HG02759 (cell line): ENCODE measurements at regions not wholly inside any gene's neighbourhood (a gene's known extent, or its start where the extent isn't known, plus 50 kb on each side); places are given as distances from the start of the nearest gene placed in this dataset.
"Not testable (repeated sequence)": the region's sequence is repeated elsewhere in the genome, so short reads cannot be mapped to it uniquely, and the experiment has no call there.

ENCODE experiments used
- ATAC-seq: cut with Tn5 transposase; IDR thresholded peaks from one replicate; pipeline ENCODE4 v1.9.1; 2021; ENCODE audit warnings: mild to moderate bottlenecking, moderate library complexity; ENCODE audit not compliant: unreplicated experiment

- no peak for ATAC-seq
These were observed 176.5 kb downstream of the PSMG1 start for GRCh38 chr21:39006571-39007311.

GRCh38 chr21:39005502-39005787 is 177.8 kb downstream of the PSMG1 start:
- ATAC-seq: no peak

GRCh38 chr21:39004634-39005501 is 178.4 kb downstream of the PSMG1 start:
- no peak for ATAC-seq

DNA sequence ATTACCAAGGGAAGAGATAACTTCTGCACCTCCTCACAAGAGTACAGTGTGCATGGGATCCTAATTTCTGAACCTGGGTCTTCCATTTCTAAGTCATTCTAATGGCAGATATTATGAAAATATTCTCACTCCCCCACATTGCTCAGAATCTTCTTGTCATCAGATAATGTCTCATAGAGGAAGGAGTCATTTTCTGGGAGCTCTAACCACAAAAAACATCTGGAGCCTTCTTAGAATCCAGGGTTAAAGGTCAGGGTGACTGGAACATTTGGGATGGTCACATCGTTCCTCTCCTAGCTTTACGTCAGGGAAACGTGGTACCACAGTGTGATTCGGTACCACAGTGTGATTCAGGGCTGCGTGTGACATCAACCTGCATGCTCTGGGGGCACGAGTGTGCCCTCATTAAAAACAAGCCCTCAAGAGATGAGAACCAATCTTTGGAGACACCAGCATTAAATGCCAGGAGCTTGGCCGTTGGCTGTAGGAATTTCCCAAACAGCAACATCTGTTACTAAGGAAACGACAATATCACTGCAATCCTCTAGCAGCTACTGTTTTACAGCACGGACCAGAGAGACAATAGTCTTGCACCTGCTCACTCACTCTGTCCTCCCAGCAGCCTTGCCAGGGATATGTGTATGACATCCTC is 179.1 kb downstream of the PSMG1 start:
- no peak for ATAC-seq

- no peak for ATAC-seq
These were observed 181.9 kb downstream of the PSMG1 start for GRCh38 chr21:39001341-39001740.

GRCh38 chr21:39000496-39000895 is 182.8 kb downstream of the PSMG1 start:
- ATAC-seq: no peak

DNA sequence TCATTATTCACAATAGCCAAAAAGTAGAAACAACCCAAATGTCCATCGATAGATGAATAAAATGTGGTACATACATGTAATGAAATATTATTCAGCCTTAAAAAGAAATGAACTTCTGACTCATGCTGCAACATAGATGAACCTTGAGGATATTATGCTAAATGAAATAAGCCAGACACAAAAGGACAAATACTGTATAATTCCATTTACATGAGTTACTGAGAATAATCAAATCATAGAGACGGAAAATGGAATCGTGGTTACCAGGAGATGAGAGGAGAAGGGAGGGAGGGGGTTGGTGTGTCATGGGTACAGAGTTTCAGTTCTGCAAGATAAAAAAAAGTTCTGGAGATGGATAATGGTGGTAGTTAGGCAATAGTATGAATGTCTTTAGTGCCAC is 184.1 kb downstream of the PSMG1 start:
- no peak for ATAC-seq

DNA sequence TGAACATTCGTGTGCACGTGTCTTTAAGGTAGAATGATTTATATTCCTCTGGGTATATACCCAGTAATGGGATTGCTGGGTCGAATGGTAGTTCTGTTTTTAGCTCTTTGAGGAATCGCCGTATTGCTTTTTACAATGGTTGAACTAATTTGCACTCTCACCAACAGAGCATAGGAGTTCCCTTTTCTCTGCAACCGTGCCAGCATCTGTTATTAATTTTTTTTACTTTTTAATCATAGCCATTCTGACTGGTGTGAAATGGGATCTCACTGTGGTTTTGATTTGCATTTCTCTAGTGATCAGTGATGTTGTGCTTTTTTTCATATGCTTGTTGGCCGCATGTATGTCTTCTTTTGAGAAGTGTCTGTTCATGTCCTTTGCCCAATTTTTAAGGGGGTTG is 185.0 kb downstream of the PSMG1 start:
- ATAC-seq: not testable (repeated sequence)

DNA sequence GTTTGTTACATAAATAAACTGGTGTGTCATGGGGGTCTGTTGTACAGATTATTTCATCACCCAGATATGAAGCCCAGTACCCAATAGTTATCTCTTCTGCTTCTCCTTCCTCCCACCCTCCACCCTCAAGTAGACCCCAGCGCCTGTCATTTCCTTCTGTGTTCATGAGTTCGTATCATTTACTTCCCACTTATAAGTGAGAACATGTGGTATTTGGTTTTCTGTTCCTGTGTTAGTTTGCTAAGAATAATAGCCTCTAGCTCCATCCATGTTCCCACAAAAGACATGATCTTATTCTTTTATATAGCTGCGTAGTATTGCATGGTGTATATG is 185.4 kb downstream of the PSMG1 start:
- not testable (repeated sequence) for ATAC-seq

- no peak for ATAC-seq
These were observed 186.0 kb downstream of the PSMG1 start for GRCh38 chr21:38997051-38997842.

DNA sequence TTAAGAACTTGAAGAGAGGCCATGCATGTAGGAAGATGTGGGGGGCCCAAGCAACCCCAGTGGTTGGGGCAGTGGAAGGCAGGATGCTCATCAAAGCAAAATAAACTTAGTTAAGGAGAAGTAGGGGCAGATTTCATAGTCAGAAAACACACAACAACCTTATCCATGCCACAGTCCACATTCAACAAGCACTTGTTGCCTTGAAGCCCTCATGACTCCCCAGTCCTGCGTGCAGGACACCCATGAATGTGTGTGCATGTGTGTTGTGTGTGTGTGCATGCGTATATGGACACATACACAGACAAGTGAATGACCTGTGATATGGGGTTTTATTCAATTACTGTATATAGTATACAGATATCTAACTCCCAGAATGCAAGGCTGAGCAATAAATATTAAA is 186.9 kb downstream of the PSMG1 start:
- no peak for ATAC-seq

- no peak for ATAC-seq
These were observed 187.5 kb downstream of the PSMG1 start for GRCh38 chr21:38995731-38996130.

- no peak for ATAC-seq
These were observed 188.1 kb downstream of the PSMG1 start for GRCh38 chr21:38995071-38995669.

- ATAC-seq: no peak
These were observed 188.3 kb downstream of the ETS2 start for GRCh38 chr21:38994042-38994441.

GRCh38 chr21:38993561-38993960 is 187.8 kb downstream of the ETS2 start:
- no peak for ATAC-seq

DNA sequence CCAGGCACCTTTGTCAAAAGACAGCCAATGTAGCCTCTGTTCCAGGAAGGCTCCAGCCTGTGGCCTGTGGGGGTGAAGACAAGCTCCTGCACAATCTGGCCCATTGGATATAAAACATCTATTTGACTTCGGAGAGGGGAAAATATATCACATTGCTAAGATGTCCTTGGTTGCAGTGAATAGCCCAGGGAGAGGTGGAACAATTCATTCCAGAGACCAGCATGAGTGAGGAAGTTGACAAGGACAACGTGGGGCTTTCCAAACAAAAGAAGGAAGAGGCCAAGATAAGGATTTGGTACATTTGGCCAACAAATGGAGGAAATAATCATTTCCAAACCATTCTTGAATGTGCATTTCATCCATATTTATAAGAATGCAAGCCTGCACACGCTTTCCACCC is 187.0 kb downstream of the ETS2 start:
- no peak for ATAC-seq

GRCh38 chr21:38990424-38990794 is 184.7 kb downstream of the ETS2 start:
- no peak for ATAC-seq

DNA sequence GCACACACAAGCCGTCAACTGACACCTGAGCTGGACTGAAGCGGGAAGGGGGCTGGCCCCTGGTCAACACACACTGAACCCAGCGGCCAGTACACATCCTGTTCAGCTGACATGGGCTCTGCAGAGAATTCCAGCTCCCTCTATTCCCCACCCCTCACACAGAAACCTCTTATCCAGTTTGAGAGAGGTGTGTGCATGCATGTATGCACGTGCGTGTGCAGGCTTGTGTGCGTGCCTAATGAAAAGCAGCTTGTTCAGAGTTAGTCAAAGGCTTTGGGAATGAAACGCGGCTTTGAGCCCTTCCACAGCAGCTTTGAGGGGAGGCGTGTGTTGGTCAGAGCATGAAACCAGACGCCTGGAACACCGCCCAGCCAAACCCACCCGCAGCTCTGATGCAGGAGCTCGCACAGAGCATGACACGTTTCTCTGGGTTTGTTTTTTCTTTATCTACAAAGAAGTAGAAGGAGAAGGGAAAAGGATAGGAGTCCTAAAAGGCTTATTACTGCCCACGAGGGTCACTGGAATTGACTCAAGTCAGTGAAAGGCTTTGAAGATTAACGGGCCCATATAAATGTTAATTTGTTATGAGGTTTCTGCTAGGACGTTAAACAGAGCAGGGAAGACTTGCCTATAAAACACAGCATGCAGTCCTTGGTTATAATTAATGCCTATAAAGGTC is 184.2 kb downstream of the ETS2 start:
- ATAC-seq: no peak

DNA sequence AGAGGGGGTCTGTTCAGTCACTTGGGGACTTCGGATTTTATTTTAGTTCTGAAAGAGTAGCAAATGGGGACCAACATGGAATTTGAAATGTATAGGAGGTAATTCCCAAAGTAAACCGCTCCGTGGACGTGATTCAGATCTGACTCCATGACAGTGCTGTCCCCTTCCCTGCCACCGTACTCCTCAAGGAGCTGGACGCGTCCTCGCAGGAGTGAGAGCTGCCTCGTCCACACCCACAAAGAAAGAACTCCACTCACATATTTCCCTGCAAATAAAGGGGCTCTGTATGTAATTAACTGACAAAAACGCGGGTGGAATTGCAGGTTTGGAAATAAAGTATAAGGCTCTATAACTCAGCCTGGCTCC is 183.6 kb downstream of the ETS2 start:
- ATAC-seq: no peak
